HG02943 (cell line): ENCODE measurements at regions not wholly inside any gene's neighbourhood (a gene's known extent, or its start where the extent isn't known, plus 50 kb on each side); places are given as distances from the start of the nearest gene placed in this dataset.

Experiments
- ATAC-seq: cut with Tn5 transposase; IDR thresholded peaks from one replicate; pipeline ENCODE4 v1.9.1; 2021; ENCODE audit warnings: mild to moderate bottlenecking, low read depth, moderate library complexity; ENCODE audit not compliant: unreplicated experiment

- no peak for ATAC-seq
Observed at GRCh38 chr11:95520369-95521132, 269.0 kb downstream of the FAM76B start.

- no peak for ATAC-seq
Observed at GRCh38 chr11:95519912-95520311, 269.7 kb downstream of the FAM76B start.

GRCh38 chr11:95517453-95517852 lies 272.1 kb downstream of the FAM76B start:
- no peak for ATAC-seq

GRCh38 chr11:95516786-95517185 lies 272.8 kb downstream of the FAM76B start:
- ATAC-seq = no peak

- no peak for ATAC-seq
Observed at GRCh38 chr11:95516175-95516574, 273.4 kb downstream of the FAM76B start.

GRCh38 chr11:95515371-95515770 lies 274.2 kb downstream of the FAM76B start:
- no peak for ATAC-seq

- ATAC-seq = no peak
Observed at GRCh38 chr11:95514416-95515110, 275.0 kb downstream of the FAM76B start.

GRCh38 chr11:95512682-95513081 lies 276.9 kb downstream of the FAM76B start:
- ATAC-seq = no peak

GRCh38 chr11:95512177-95512576 lies 277.4 kb downstream of the FAM76B start:
- no peak for ATAC-seq

GRCh38 chr11:95508219-95508890 lies 277.4 kb upstream of the SESN3 start:
- ATAC-seq = no peak

- ATAC-seq = no peak
Observed at GRCh38 chr11:95507794-95508193, 276.8 kb upstream of the SESN3 start.

GRCh38 chr11:95506777-95507176 lies 275.8 kb upstream of the SESN3 start:
- ATAC-seq = no peak

- ATAC-seq = no peak
Observed at GRCh38 chr11:95505927-95506426, 275.0 kb upstream of the SESN3 start.

- no peak for ATAC-seq
Observed at GRCh38 chr11:95503047-95503446, 272.0 kb upstream of the SESN3 start.

- ATAC-seq = no peak
Observed at GRCh38 chr11:95502522-95502921, 271.5 kb upstream of the SESN3 start.

GRCh38 chr11:95501761-95502266 lies 270.8 kb upstream of the SESN3 start:
- ATAC-seq = no peak

- ATAC-seq = no peak
Observed at GRCh38 chr11:95500466-95500865, 269.5 kb upstream of the SESN3 start.

- ATAC-seq = no peak
Observed at GRCh38 chr11:95499516-95500135, 268.6 kb upstream of the SESN3 start.

- ATAC-seq = no peak
Observed at GRCh38 chr11:95498722-95499425, 267.9 kb upstream of the SESN3 start.

- no peak for ATAC-seq
Observed at GRCh38 chr11:95496901-95497300, 265.9 kb upstream of the SESN3 start.
